Transverse colon (tissue), 4 donors: ENCODE measurements at regions not wholly inside any gene's neighbourhood (a gene's known extent, or its start where the extent isn't known, plus 50 kb on each side); places are given as distances from the start of the nearest gene placed in this dataset.

Experiments
- DNase-seq: peaks from one replicate; pipeline ENCODE4 v3.0.0-alpha.2; 2019
- H3K27ac ChIP-seq, 4 donors: fragments of 200-600 bp; sonication (generic); 2 replicates each; pipeline ENCODE4 v1.5.1; 2016 to 2018; ENCODE audit warnings: inconsistent platforms in 4 of 4
- H3K27me3 ChIP-seq: fragments of 200-600 bp; sonication (generic); 2 replicates; pipeline ENCODE4 v1.5.1; 2017; ENCODE audit warnings: inconsistent platforms
- H3K36me3 ChIP-seq, 4 donors: fragments of 200-600 bp; sonication (generic); 2 replicates each; pipeline ENCODE4 v1.5.1; 2017 to 2019; ENCODE audit warnings: inconsistent platforms in 4 of 4
- H3K4me1 ChIP-seq, 4 donors: fragments of 200-600 bp; sonication (generic); 2 replicates each; pipeline ENCODE4 v1.5.1; 2017 to 2020; ENCODE audit warnings: inconsistent platforms in 4 of 4
- H3K4me3 ChIP-seq, 4 donors: fragments of 200-600 bp; sonication (generic); 1 replicate in 1 of 4; 2 replicates in 3 of 4; pipeline versions ENCODE4 v1.5.1 to v1.6.1; 2017 to 2019; ENCODE audit warnings: inconsistent platforms in 4 of 4
- H3K9me3 ChIP-seq, 2 donors: fragments of 200-600 bp; sonication (generic); 2 replicates each; pipeline ENCODE4 v1.5.1; 2017 to 2019; ENCODE audit warnings: inconsistent platforms in 2 of 2
- EP300 ChIP-seq: sonication (generic); formaldehyde crosslinking; IDR thresholded peaks from one replicate; pipeline ENCODE4 v1.6.1; 2017; ENCODE audit warnings: antibody characterized with exemption, low read depth
- POLR2A ChIP-seq: fragments of 450-650 bp; IDR thresholded peaks from one replicate; pipeline ENCODE4 v1.6.1; 2016; ENCODE audit warnings: antibody characterized with exemption, mild to moderate bottlenecking, moderate library complexity
- POLR2AphosphoS5 ChIP-seq, 3 donors: sonication (generic); formaldehyde crosslinking; IDR thresholded peaks; one replicate each; pipeline ENCODE4 v1.6.1; 2016; ENCODE audit warnings: antibody characterized with exemption in 3 of 3
- WGBS, 2 donors: methylation state at CpG; one replicate each; pipeline ENCODE4 v1.1.5; 2018; ENCODE audit warnings: low coverage in 1 of 2; 5-methylcytosine and 5-hydroxymethylcytosine counted together
- in situ Hi-C, 4 donors: fragments of 200-750 bp; cut with MboI; loops; one replicate each; pipeline versions ENCODE4 v1.15.0 to v1.15.1; 2017; ENCODE audit warnings: low sequenced_read_pairs in 3 of 4, low pct_ligation_motif_present in 1 of 4, low pct_unique_long_range_greater_than_20kb in 1 of 4
- intact Hi-C: fragments of 100-400 bp; cut with DNase I; formaldehyde crosslinking; loops from one replicate; pipeline ENCODE4 v1.15.1; 2023; ENCODE audit warnings: low total_unique reads
- small RNA-seq, 4 donors: library from RNA; depleted of rRNA; stranded (forward); fragments of <200 nt; gene quantifications; one replicate each; pipeline ENCODE3, GENCODE V24; 2016
- TF ChIP-seq, protein P1 (sequence below), 5 experiments: fragments of 200-600 bp in 3 of 5; fragments of 450-650 bp in 2 of 5; sonication (generic) in 3 of 5; IDR thresholded peaks; 1 replicate in 2 of 5; 2 replicates in 3 of 5; pipeline ENCODE4 v1.5.1; 2016 to 2017; ENCODE audit warnings: antibody characterized with exemption in 5 of 5, inconsistent platforms in 3 of 5, mild to moderate bottlenecking in 2 of 5, moderate library complexity in 1 of 5

DNA sequence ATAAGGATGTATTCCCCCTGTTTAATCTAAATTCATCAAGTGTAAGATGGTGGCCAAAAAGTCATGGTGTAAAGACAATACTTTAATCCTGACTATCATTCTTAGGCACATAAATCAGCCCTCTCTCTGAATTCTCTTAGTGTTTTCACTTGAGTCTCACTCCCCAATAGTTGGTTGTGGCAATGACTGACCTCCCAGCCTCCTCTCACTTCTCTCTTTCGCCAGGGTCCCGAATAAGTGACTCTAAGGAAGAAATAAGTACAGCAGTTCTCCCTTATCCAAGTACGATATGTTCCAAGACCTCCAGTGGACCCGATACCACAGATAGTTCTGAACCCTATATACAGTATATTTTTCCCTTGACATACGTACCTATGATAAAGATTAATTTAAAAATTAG, 335.3 kb downstream of the MAF start:
- Histone ChIP-seq H3K4me1 (peaks cover 0 to 5% (median 1%) of the 10 kb centered on the region in 4 donors), H3K36me3 (no peaks in the 10 kb centered on the region), H3K27me3 (no peaks in the 10 kb centered on the region), H3K9me3 (no peaks in the 10 kb centered on the region), H3K4me3 (no peak overlapping the region), H3K27ac (no peak overlapping the region)
- no peak for TF ChIP-seq POLR2AphosphoS5 (IDR thresholded peaks at IDR 0.05)
- TF ChIP-seq, protein P1, sequence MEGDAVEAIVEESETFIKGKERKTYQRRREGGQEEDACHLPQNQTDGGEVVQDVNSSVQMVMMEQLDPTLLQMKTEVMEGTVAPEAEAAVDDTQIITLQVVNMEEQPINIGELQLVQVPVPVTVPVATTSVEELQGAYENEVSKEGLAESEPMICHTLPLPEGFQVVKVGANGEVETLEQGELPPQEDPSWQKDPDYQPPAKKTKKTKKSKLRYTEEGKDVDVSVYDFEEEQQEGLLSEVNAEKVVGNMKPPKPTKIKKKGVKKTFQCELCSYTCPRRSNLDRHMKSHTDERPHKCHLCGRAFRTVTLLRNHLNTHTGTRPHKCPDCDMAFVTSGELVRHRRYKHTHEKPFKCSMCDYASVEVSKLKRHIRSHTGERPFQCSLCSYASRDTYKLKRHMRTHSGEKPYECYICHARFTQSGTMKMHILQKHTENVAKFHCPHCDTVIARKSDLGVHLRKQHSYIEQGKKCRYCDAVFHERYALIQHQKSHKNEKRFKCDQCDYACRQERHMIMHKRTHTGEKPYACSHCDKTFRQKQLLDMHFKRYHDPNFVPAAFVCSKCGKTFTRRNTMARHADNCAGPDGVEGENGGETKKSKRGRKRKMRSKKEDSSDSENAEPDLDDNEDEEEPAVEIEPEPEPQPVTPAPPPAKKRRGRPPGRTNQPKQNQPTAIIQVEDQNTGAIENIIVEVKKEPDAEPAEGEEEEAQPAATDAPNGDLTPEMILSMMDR (IDR thresholded peaks at IDR 0.05), result no peak
- no peak for TF ChIP-seq POLR2A
- no peak for TF ChIP-seq EP300
- in situ Hi-C loops, result no loop called here
- 55 to 88% methylated on average over 4 to 5 of the region's 5 CpGs for WGBS, 2 donors
- DNase-seq, result no peak
- intact Hi-C loops, result no loop called here

GRCh38 chr16:79264237-79265109, 336.1 kb downstream of the MAF start:
- H3K4me3 ChIP-seq, result no peak overlapping the region

DNA sequence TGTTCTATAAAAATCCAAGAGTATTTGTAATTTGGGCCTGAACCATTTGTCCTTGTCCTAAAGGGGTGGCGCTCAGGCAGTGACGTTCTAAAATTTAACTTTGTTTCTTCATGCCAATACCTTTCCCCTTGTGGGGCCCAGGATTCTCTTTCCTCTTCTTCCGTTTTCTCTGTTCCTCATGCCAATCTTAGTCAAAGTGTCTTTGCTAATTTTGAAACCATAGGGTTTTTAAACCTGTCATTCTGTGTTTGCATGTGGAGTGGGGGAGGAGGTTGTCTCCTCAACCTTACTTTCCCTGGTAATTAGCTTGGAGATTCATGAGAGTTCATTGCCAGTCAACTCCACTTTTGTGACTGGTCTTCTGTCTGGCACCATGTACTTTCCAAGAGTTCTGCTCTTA, 337.1 kb downstream of the MAF start:
- no peaks in the 10 kb centered on the region for H3K9me3 ChIP-seq
- H3K27ac ChIP-seq, result no peak overlapping the region
- H3K4me1 ChIP-seq, result peaks cover 0 to 3% (median 0%) of the 10 kb centered on the region in 4 donors
- H3K27me3 ChIP-seq, result no peaks in the 10 kb centered on the region
- no peak for DNase-seq
- H3K4me3 ChIP-seq, result no peak overlapping the region
- no peaks in the 10 kb centered on the region for H3K36me3 ChIP-seq
- TF ChIP-seq EP300, result no peak
- TF ChIP-seq POLR2A, result no peak
- TF ChIP-seq, protein P1 (IDR thresholded peaks at IDR 0.05), result no peak
- no peak for TF ChIP-seq POLR2AphosphoS5 (IDR thresholded peaks at IDR 0.05)
- intact Hi-C loops, result no loop called here
- WGBS, 2 donors, result 73 to 80% methylated on average over 3 of the region's 3 CpGs
- in situ Hi-C loops, result no loop called here

More at GRCh38 chr16:79264237-79265109, 336.1 kb downstream of the MAF start:
- TF ChIP-seq, protein P1 (IDR thresholded peaks at IDR 0.05), result no peak
- no peak for TF ChIP-seq POLR2AphosphoS5 (IDR thresholded peaks at IDR 0.05)
- WGBS, 2 donors, result 78% methylated on average over 3 to 6 of the region's 6 CpGs
- H3K27ac ChIP-seq, result no peak overlapping the region
- no peaks in the 10 kb centered on the region for H3K27me3 ChIP-seq
- DNase-seq, result no peak
- H3K36me3 ChIP-seq, result no peaks in the 10 kb centered on the region
- H3K4me1 ChIP-seq, result peaks cover 0 to 5% (median 1%) of the 10 kb centered on the region in 4 donors
- in situ Hi-C loops (no loop called here), intact Hi-C loops (no loop called here)
- no peaks in the 10 kb centered on the region for H3K9me3 ChIP-seq

Small RNAs in the stretch of these regions (small RNA-seq; reads per million reads assigned to genes)
- 0 reads per million in 4 donors for gene RNA5SP431
